Brain microvascular endothelial cell (primary cell): ENCODE measurements at regions not wholly inside any gene's neighbourhood (a gene's known extent, or its start where the extent isn't known, plus 50 kb on each side); places are given as distances from the start of the nearest gene placed in this dataset.

Experiments
- DNase-seq: peaks from one replicate; pipeline ENCODE4 v3.0.0-alpha.2; 2020
- H3K27ac ChIP-seq: fragments of 250-450 bp; sonication (Bioruptor Pico); 2 replicates; pipeline ENCODE4 v1.5.1; 2020; ENCODE audit warnings: mild to moderate bottlenecking, moderate library complexity
- H3K27me3 ChIP-seq: fragments of 250-450 bp; sonication (Bioruptor Pico); replicated peaks from 2 replicates; pipeline ENCODE4 v1.5.1; 2020; ENCODE audit warnings: mild to moderate bottlenecking
- H3K36me3 ChIP-seq: fragments of 250-450 bp; sonication (Bioruptor Pico); replicated peaks from 2 replicates; pipeline ENCODE4 v1.5.1; 2020; ENCODE audit warnings: mild to moderate bottlenecking
- H3K4me3 ChIP-seq: 2 replicates; pipeline ENCODE4 v1.5.1; 2011; ENCODE audit warnings: low read depth, mild to moderate bottlenecking, control low read depth, low read length, moderate library complexity
- CTCF ChIP-seq: IDR thresholded peaks from 2 replicates; pipeline ENCODE4 v1.5.1; 2011; ENCODE audit warnings: low read depth, mild to moderate bottlenecking, moderate library complexity, low read length, control low read depth, inconsistent platforms; ENCODE audit errors: missing control alignments
- in situ Hi-C: cut with HindIII; loops from 2 replicates; pipeline ENCODE4 v1.10.0; 2017; ENCODE audit warnings: low sequenced_read_pairs, low pct_ligation_motif_present

GRCh38 chr1:81126989-81127581 is 673.6 kb upstream of the ADGRL2 start:
- Histone ChIP-seq H3K36me3 (no peaks in the 10 kb centered on the region), H3K27ac (no peak overlapping the region), H3K27me3 (no peaks in the 10 kb centered on the region), H3K4me3 (no peak overlapping the region)
- peak; percentile 31 for DNase-seq
- in situ Hi-C loops: no loop called here
- no peak for TF ChIP-seq CTCF

GRCh38 chr1:81125672-81126071 is 675.1 kb upstream of the ADGRL2 start:
- Histone ChIP-seq H3K27me3 (no peaks in the 10 kb centered on the region), H3K27ac (no peak overlapping the region), H3K36me3 (no peaks in the 10 kb centered on the region), H3K4me3 (no peak overlapping the region)
- in situ Hi-C loops: no loop called here
- DNase-seq: no peak
- no peak for TF ChIP-seq CTCF

GRCh38 chr1:81121306-81121705 is 679.4 kb upstream of the ADGRL2 start:
- Histone ChIP-seq H3K36me3 (no peaks in the 10 kb centered on the region), H3K4me3 (no peak overlapping the region), H3K27ac (no peak overlapping the region), H3K27me3 (no peaks in the 10 kb centered on the region)
- TF ChIP-seq CTCF: no peak
- in situ Hi-C loops: no loop called here
- no peak for DNase-seq

- H3K36me3 ChIP-seq: no peaks in the 10 kb centered on the region
- in situ Hi-C loops: no loop called here
- no peak overlapping the region for H3K4me3 ChIP-seq
- no peak for DNase-seq
- no peak for TF ChIP-seq CTCF
- no peaks in the 10 kb centered on the region for H3K27me3 ChIP-seq
- H3K27ac ChIP-seq: no peak overlapping the region
These were observed 681.4 kb upstream of the ADGRL2 start for GRCh38 chr1:81119319-81119718.

GRCh38 chr1:81118550-81118949 is 682.2 kb upstream of the ADGRL2 start:
- DNase-seq: no peak
- in situ Hi-C loops: no loop called here
- H3K27ac ChIP-seq: no peak overlapping the region
- H3K36me3 ChIP-seq: no peaks in the 10 kb centered on the region
- TF ChIP-seq CTCF: no peak
- H3K4me3 ChIP-seq: no peak overlapping the region
- no peaks in the 10 kb centered on the region for H3K27me3 ChIP-seq

DNA sequence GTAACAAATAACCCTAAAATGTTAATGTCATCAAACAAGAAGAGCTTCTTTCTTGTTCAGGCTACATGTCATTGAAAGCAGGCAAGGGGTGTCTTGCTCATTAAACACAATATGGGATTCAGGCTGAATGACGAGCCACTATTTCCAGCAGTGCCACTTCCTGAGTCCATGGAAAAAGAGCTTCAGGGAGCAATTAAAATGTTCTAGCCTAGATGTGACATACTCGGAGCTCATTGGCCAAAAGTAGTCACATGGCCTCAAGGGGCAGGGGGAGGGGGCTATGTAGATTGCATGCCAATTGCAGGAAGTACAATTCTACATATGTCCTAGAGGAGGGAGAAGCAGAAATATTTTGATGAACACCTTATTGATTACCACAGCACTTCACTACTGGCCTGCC is 685.3 kb upstream of the ADGRL2 start:
- DNase-seq: no peak
- H3K36me3 ChIP-seq: no peaks in the 10 kb centered on the region
- TF ChIP-seq CTCF: no peak
- no peaks in the 10 kb centered on the region for H3K27me3 ChIP-seq
- no peak overlapping the region for H3K4me3 ChIP-seq
- no peak overlapping the region for H3K27ac ChIP-seq
- in situ Hi-C loops: no loop called here
